GM21423 (cell line): ENCODE measurements at regions not wholly inside any gene's neighbourhood (a gene's known extent, or its start where the extent isn't known, plus 50 kb on each side); places are given as distances from the start of the nearest gene placed in this dataset.

Experiments
- ATAC-seq: cut with Tn5 transposase; IDR thresholded peaks from one replicate; pipeline ENCODE4 v1.9.1; 2021; ENCODE audit warnings: mild to moderate bottlenecking, moderate library complexity; ENCODE audit not compliant: unreplicated experiment

- no peak for ATAC-seq
Measured at GRCh38 chr22:48528221-48528915, 1299.3 kb downstream of the BRD1 start.

- no peak for ATAC-seq
Measured at GRCh38 chr22:48523761-48524160, 1303.9 kb downstream of the BRD1 start.

- ATAC-seq: no peak
Measured at GRCh38 chr22:48523091-48523490, 1304.6 kb downstream of the BRD1 start.

GRCh38 chr22:48522271-48522670 lies 1305.4 kb downstream of the BRD1 start:
- no peak for ATAC-seq

- ATAC-seq: no peak
Measured at GRCh38 chr22:48520884-48521588, 1306.6 kb downstream of the BRD1 start.

GRCh38 chr22:48520207-48520606 lies 1307.5 kb downstream of the BRD1 start:
- no peak for ATAC-seq

- no peak for ATAC-seq
Measured at GRCh38 chr22:48517039-48518030, 1310.3 kb downstream of the BRD1 start.

GRCh38 chr22:48516571-48516970 lies 1311.1 kb downstream of the BRD1 start:
- no peak for ATAC-seq

GRCh38 chr22:48515571-48516200 lies 1312.0 kb downstream of the BRD1 start:
- ATAC-seq: no peak

GRCh38 chr22:48513929-48514328 lies 1313.7 kb downstream of the BRD1 start:
- no peak for ATAC-seq

GRCh38 chr22:48513446-48513845 lies 1314.2 kb downstream of the BRD1 start:
- no peak for ATAC-seq

GRCh38 chr22:48511781-48512327 lies 1315.8 kb downstream of the BRD1 start:
- no peak for ATAC-seq

GRCh38 chr22:48511211-48511610 lies 1316.5 kb downstream of the BRD1 start:
- no peak for ATAC-seq

- no peak for ATAC-seq
Measured at GRCh38 chr22:48510599-48510998, 1317.1 kb downstream of the BRD1 start.

GRCh38 chr22:48507595-48508350 lies 1319.9 kb downstream of the BRD1 start:
- ATAC-seq: no peak

- no peak for ATAC-seq
Measured at GRCh38 chr22:48507171-48507570, 1320.5 kb downstream of the BRD1 start.

- no peak for ATAC-seq
Measured at GRCh38 chr22:48506506-48507145, 1321.0 kb downstream of the BRD1 start.

- ATAC-seq: no peak
Measured at GRCh38 chr22:48505891-48506290, 1321.8 kb downstream of the BRD1 start.

GRCh38 chr22:48504519-48505140 lies 1323.0 kb downstream of the BRD1 start:
- no peak for ATAC-seq
